ENCODE measurements at regions not wholly inside any gene's neighbourhood (a gene's known extent, or its start where the extent isn't known, plus 50 kb on each side); places are given as distances from the start of the nearest gene placed in this dataset.

- CTCF ChIA-PET, result no interaction called here
These were observed 84.5 kb upstream of the IRS2 start for GRCh38 chr13:109870696-109871370.

GRCh38 chr13:109870274-109870673 is 83.9 kb upstream of the IRS2 start:
- CTCF ChIA-PET, result no interaction called here
- no peaks in the 10 kb centered on the region for H3K27me3 Mint-ChIP-seq (ENCODE audit: unreplicated experiment)
- H3K4me3 Mint-ChIP-seq (ENCODE audit: low read depth, unreplicated experiment), result no peak overlapping the region
- no TSS peak for BruUV-seq (replicated peaks)
- intact Hi-C loops (cut with micrococcal nuclease; ENCODE audit: unreplicated experiment), result no loop called here
- no peak for DNase-seq
- H3K36me3 Mint-ChIP-seq (ENCODE audit: insufficient read depth, unreplicated experiment), result no peaks in the 10 kb centered on the region
- peaks cover 25% of the 10 kb centered on the region for H3K4me1 Mint-ChIP-seq (ENCODE audit: low read depth, unreplicated experiment)
- H3K27ac Mint-ChIP-seq (ENCODE audit: unreplicated experiment), result no peak overlapping the region
- no peaks in the 10 kb centered on the region for H3K9me3 Mint-ChIP-seq (ENCODE audit: low read depth, unreplicated experiment)
- TF ChIP-seq CTCF (IDR thresholded peaks at IDR 0.05; ENCODE audit: unreplicated experiment), result no peak

More at GRCh38 chr13:109870696-109871370, 84.5 kb upstream of the IRS2 start:
- Mint-ChIP-seq H3K9me3 (ENCODE audit: low read depth, unreplicated experiment) (no peaks in the 10 kb centered on the region), H3K4me3 (ENCODE audit: low read depth, unreplicated experiment) (no peak overlapping the region), H3K27ac (ENCODE audit: unreplicated experiment) (no peak overlapping the region), H3K27me3 (ENCODE audit: unreplicated experiment) (no peaks in the 10 kb centered on the region), H3K36me3 (ENCODE audit: insufficient read depth, unreplicated experiment) (no peaks in the 10 kb centered on the region), H3K4me1 (ENCODE audit: low read depth, unreplicated experiment) (peaks cover 26% of the 10 kb centered on the region)
- no TSS peak for BruUV-seq (replicated peaks)
- TF ChIP-seq CTCF (IDR thresholded peaks at IDR 0.05; ENCODE audit: unreplicated experiment), result no peak
- no peak for DNase-seq
- intact Hi-C loops (cut with micrococcal nuclease; ENCODE audit: unreplicated experiment), result no loop called here

- no peaks in the 10 kb centered on the region for H3K9me3 Mint-ChIP-seq (ENCODE audit: low read depth, unreplicated experiment)
- peaks cover 18% of the 10 kb centered on the region for H3K4me1 Mint-ChIP-seq (ENCODE audit: low read depth, unreplicated experiment)
- CTCF ChIA-PET, result no interaction called here
- no peaks in the 10 kb centered on the region for H3K36me3 Mint-ChIP-seq (ENCODE audit: insufficient read depth, unreplicated experiment)
- intact Hi-C loops (cut with micrococcal nuclease; ENCODE audit: unreplicated experiment), result loop anchor here (10.0 kb wide), 1 partner anchor 75 kb away; no protein-coding TSS in a partner anchor
- H3K27ac Mint-ChIP-seq (ENCODE audit: unreplicated experiment), result no peak overlapping the region
- BruUV-seq (replicated peaks), result no TSS peak
- TF ChIP-seq CTCF (IDR thresholded peaks at IDR 0.05; ENCODE audit: unreplicated experiment), result no peak
- H3K4me3 Mint-ChIP-seq (ENCODE audit: low read depth, unreplicated experiment), result no peak overlapping the region
- no peak for DNase-seq
- no peaks in the 10 kb centered on the region for H3K27me3 Mint-ChIP-seq (ENCODE audit: unreplicated experiment)
These were observed 83.2 kb upstream of the IRS2 start for GRCh38 chr13:109869312-109870237.

- TF ChIP-seq CTCF (IDR thresholded peaks at IDR 0.05; ENCODE audit: unreplicated experiment), result no peak
- intact Hi-C loops (cut with micrococcal nuclease; ENCODE audit: unreplicated experiment), result loop anchor here (10.0 kb wide), 1 partner anchor 74 kb away; no protein-coding TSS in a partner anchor
- H3K4me1 Mint-ChIP-seq (ENCODE audit: low read depth, unreplicated experiment), result peaks cover 10% of the 10 kb centered on the region
- H3K9me3 Mint-ChIP-seq (ENCODE audit: low read depth, unreplicated experiment), result no peaks in the 10 kb centered on the region
- DNase-seq, result no peak
- CTCF ChIA-PET, result no interaction called here
- no peak overlapping the region for H3K4me3 Mint-ChIP-seq (ENCODE audit: low read depth, unreplicated experiment)
- H3K36me3 Mint-ChIP-seq (ENCODE audit: insufficient read depth, unreplicated experiment), result no peaks in the 10 kb centered on the region
- H3K27ac Mint-ChIP-seq (ENCODE audit: unreplicated experiment), result no peak overlapping the region
- BruUV-seq (replicated peaks), result no TSS peak
- H3K27me3 Mint-ChIP-seq (ENCODE audit: unreplicated experiment), result no peaks in the 10 kb centered on the region
These were observed 82.4 kb upstream of the IRS2 start for GRCh38 chr13:109868578-109869311.

All from Calu3 (cell line).